Stimulated activated CD4-positive, alpha-beta T cell treated with anti-CD3 and anti-CD28 coated beads, Interleukin-12 subunit alpha, Interleukin-12 subunit beta, amount 100 ng/mL, for 24 hours (primary cell): ENCODE measurements at regions not wholly inside any gene's neighbourhood (a gene's known extent, or its start where the extent isn't known, plus 50 kb on each side); places are given as distances from the start of the nearest gene placed in this dataset.

Source experiments
- DNase-seq, 2 experiments: peaks; one replicate each; pipeline ENCODE4 v3.0.0-alpha.2; 2020; ENCODE audit warnings: low read depth in 2 of 2

GRCh38 chr7:18313965-18314364, 181.6 kb upstream of the HDAC9 start:
- DNase-seq, result no peak

GRCh38 chr7:18315241-18315640, 180.3 kb upstream of the HDAC9 start:
- no peak for DNase-seq

- DNase-seq, result no peak
Measured at GRCh38 chr7:18317941-18318340, 177.6 kb upstream of the HDAC9 start.

GRCh38 chr7:18320422-18320821, 175.1 kb upstream of the HDAC9 start:
- no peak for DNase-seq

DNA sequence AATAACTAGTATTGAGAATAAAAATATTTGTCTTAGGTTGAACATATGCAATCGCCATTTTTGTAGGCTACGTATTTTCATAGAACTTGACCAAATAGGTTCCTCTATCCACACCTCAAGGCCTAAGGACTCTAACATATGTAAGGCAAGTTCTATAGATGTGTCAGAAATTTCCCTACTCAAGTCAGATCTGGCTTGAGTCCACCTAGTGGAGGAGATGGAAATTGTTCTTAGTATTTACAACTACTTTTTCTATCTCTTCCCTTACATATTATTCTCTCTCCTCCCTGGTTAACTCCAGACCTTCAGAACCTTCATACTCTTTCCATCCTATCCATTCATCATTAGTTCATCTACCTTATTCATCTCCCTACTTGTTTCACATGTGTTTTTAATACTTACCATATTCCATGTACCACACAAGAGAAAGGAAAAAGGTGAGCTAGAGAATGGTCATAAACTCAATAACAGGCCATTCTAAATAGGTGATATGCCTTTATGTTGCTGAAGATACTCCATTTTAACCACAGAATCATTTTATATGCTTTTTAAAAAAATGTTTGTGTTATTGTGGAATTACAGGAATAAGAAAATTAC, 174.5 kb upstream of the HDAC9 start:
- no peak for DNase-seq

- no peak for DNase-seq
Measured at GRCh38 chr7:18330548-18330947, 165.0 kb upstream of the HDAC9 start.

GRCh38 chr7:18336626-18337025, 158.9 kb upstream of the HDAC9 start:
- no peak for DNase-seq

GRCh38 chr7:18337048-18337809, 158.3 kb upstream of the HDAC9 start:
- no peak for DNase-seq

DNA sequence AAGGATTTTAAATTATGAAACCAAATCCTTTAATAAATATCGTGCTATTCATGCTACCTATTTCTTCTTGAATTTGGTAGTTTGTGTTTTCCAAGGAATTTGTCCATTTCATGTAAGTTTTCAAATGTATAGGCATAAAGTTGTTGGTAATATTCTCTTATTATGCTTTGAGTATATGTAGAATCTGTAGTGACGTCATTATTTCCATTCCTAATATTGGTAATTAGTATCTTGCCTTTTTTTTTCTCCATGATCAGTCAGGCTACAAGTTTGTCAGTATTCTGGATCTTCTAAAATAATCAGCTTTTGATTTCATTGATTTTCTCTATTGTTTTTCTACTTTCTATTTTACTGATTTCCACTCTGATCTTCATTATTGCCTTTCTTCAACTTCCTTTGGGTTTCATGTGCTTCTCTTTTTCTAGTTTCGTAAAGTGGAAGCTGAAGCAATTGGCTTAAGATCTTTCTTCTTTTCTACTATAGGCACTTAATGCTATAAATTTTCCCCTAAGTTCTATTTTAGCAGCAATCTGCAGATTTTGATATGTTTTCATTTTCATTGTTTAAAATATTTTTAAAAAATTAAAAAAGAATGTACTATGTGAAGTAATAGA, 156.5 kb upstream of the HDAC9 start:
- no peak for DNase-seq

DNA sequence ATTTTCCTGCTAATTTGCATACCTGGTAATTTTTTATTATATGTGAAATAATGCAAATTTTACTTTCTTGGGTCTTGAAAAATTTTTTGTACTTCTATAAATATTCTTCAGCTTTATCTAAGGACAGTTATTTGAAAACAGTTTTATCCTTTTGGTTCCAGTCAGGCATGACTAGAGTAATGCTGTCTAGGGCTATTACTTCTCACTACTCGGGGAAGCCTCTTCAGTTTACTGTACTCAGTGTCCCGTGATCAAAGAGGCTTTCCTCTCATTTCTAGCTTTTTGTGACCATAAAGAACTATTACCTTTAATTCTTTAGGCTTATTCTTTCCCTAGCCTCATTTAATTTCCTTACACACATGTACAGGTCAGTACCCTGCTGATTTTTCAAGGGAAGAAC, 153.8 kb upstream of the HDAC9 start:
- no peak for DNase-seq

DNA sequence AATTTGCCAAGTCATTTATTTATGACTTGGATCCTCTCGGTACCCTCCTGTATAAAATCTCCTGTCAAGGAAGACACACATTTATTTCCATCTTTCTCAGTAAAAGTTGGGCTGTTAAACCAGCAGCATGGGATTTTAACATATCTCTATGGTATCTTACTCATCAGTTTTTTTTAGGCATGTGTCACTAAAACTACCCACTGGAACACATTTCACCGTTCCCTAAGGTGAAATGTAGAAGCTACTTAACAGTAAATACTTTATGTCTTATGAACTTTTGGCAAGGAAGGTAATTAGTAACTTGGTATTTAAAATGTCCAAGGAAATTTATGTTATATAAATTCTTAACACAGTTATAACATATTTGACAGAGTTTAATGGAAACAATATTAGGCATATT, 152.5 kb upstream of the HDAC9 start:
- DNase-seq, result no peak

DNA sequence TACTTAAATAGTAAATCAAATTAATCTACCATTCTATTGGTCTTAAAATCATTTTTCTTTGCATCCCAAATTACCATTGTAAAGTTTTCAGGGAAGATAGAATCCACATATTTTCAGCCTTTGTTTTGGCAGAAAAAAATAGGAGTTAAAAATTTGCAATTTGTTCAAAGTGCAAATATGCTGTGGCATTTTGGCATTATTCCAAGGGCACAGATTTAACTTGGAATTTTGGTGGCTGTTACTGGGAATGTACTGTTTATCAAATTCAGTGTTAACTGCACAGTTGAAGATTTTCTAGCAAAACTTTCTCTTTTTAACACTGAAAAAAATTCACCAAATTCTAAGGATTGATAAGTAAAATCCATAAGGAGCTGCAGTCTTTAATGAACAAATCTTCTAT, 151.0 kb upstream of the HDAC9 start:
- DNase-seq, result no peak

GRCh38 chr7:18345641-18346234, 149.8 kb upstream of the HDAC9 start:
- DNase-seq, result peak in 1 of 2 experiments; percentile 2

- no peak for DNase-seq
Measured at GRCh38 chr7:18347170-18347569, 148.4 kb upstream of the HDAC9 start.

DNA sequence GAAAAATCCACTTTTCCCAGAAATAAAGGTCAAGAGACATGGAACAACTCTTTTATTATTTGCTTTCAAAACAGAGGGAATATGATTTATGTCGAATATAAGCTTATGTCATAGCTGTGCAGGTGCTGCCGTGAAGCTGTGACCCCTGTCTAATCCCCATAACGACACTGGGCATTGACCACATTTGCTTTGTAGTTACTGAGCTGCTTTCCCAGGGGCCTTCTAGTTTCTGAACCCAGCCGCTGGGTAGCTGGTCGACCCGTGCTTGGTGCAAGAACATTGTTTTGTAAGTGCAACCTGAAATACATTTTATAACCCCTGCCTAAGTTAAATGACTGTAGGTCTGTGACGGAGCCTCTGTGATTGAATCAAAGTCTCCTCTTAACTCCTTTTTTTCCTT, 144.9 kb upstream of the HDAC9 start:
- DNase-seq, result no peak

DNA sequence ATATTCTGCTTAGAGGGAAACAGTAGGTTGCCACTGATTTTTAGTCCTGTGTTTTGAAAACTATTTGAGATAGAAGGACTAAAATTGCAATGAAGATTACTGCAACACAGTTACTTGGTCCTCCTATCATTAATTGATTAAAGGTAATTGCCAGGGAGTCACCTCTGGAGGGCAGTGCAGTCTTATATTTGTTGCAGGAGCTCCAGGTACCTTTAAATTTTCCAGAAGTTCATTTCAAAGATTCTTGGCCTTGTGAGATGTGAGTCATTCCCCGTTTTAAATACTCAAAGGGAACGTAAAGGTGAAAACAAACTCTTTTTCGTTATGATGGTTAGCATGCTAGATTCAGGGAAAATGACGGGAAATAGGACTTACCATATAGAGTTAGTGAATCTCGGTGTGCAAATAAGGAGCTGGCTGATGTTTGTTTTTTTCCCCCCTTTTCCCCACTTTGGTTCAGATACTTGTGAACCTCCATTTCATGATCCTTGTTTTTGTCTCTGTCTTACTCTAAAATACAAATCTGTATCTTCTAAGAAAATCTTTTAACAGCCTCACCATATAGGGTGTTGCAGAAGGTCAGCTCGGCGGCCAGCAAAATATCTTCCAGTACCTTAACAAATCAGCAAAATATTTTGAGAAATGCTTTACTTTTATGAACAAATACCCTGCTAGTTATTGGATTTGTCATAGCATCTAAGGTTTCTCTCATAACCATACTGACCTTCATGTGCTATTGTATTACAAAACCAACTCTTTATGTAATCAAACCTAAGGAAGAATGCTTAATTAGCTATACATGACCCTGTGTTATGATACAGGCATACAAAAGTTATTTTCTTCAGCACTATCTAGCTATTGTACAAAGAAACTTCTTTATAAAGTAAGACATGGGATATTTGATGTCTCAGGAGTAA, 143.0 kb upstream of the HDAC9 start:
- DNase-seq, result peak in 1 of 2 experiments; percentile 8

GRCh38 chr7:18353339-18353738, 142.2 kb upstream of the HDAC9 start:
- no peak for DNase-seq

- DNase-seq, result no peak
Measured at GRCh38 chr7:18354108-18355085, 141.2 kb upstream of the HDAC9 start.

- DNase-seq, result no peak
Measured at GRCh38 chr7:18356191-18356645, 139.3 kb upstream of the HDAC9 start.

DNA sequence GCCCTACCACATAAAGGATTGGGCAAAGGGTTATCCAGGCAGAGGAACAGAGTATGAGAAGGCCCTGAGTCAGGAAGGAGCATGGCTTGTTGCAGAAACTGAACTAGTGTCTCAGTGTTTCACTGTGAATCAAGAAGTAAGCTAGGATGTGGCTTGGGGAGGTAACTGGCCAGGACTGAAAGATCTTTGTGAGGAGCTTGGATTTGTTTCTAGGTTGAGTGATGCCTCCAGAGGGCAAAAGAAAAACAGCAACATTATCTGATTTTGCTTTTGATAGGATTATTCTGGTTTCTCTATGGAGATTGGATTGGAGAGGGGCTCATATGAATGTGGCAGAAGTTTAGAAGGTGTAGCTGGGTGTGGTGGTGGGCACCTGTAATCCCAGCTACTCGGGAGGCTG, 137.9 kb upstream of the HDAC9 start:
- DNase-seq, result no peak
